ENCODE measurements at regions not wholly inside any gene's neighbourhood (a gene's known extent, or its start where the extent isn't known, plus 50 kb on each side); places are given as distances from the start of the nearest gene placed in this dataset.

- no peak for DNase-seq
These were observed 51.0 kb downstream of the FAT4 start for GRCh38 chr4:125365731-125366130.

DNA sequence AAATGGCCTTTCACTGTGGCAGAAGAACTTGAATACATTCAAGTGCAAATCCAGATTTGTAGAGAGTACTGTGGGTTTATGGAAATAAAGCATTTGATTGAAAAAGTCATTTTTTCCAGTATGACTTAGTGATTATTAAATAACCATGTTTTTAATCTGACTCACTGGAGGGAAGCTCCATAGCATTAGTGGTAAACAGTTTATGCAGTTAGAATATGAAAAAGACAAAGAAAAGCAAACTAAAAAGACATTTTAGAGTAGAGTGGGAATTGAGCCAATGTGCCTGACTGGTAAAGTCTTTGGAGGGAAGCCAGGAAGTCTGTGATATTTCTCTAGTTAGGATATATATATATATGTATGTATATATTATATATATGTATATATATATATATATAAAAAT lies 53.4 kb downstream of the FAT4 start:
- no peak for DNase-seq

DNA sequence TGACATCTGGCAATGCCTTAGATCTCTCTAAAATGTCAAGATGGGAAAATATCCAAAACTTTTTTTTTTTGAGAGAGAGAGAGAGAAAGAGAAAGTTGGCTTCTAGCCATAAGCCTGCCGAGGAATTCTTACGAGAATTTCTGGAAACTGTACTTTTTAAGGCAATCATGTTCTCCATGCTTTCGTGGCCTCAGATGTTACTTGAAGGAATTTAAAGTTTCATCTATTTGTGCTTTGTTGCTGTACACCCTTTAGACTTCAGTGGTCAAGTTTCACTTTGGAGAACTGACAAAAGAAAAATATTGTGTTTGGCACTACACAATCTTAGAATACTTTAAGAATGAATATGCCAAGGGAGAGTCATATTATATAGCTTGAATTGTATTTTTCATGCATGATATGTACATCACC lies 53.9 kb downstream of the FAT4 start:
- DNase-seq: no peak

DNA sequence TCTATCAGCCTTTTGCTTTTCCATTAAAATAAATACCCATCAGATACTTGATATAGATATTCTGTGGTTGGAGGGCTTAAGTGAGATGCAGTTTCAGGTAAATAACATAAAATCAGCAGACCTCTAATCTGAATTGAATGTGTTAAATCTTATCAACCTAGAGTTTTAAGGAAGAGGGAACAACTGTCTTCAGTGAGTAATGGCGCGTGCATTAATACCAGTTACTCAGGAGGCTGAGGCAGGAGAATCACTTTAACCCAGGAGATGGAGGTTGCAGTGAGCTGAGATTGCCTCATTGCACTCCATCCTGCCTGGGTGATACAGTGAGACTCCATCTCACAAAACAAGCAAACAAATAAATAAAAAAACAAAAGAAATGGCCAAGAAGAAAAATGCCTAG lies 54.3 kb downstream of the FAT4 start:
- no peak for DNase-seq

DNA sequence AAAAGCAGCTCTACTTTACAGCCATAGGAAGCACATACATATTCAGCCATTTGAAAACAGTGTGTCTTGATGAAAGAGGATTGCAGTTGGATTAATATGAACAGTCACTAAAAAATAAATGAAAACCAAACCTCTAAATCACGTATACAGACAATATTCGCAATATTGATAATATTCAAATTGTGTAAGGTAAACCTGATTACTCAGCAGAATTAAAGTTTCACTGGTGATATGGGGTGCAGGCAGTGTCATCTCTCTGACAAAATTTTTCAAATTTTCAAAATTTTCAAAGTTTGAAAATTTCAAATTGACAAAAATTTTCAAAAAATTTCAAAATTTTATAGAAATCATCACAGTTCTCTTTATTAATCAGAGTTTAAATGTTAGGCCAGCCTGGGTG lies 55.7 kb downstream of the FAT4 start:
- no peak for DNase-seq

DNA sequence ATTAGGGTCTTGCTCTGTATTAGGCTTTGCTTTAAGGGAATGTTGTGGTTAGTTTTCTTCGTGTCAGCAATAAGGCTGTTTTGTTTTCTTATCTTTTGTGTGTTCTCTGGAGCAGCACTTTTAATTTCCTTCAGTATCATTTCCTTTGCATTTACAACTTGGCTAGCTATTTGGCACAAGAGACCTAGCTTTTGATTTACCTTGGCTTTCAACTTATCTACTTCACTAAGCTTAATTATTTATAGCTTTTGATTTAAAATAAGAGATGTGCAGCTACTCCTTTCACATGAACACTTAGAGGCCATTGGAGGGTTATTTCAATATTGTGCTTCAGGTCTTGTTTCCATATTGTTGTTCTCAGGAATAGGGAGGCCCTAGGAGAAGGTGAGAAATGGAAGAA lies 68.2 kb downstream of the FAT4 start:
- DNase-seq: no peak

- no peak for DNase-seq
These were observed 73.0 kb downstream of the FAT4 start for GRCh38 chr4:125387770-125388169.

DNA sequence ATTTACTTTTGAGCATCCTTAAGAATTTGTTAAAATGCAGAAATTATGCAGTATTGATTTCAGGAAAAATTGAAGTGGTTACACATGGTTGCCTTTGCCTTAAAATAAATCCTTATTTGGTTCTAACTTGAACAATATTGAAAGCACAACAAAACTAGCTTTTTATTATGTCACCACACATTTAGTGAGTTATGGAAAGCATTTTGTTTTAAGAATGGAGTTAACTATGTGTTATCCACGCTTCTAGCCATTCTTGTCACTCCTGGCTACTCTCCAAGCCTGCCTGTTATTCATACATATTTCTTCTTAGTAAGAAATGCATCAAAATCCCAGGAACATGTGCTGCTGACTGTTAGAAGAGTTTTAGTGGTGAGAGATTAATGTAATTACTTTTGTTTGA lies 73.9 kb downstream of the FAT4 start:
- no peak for DNase-seq

DNA sequence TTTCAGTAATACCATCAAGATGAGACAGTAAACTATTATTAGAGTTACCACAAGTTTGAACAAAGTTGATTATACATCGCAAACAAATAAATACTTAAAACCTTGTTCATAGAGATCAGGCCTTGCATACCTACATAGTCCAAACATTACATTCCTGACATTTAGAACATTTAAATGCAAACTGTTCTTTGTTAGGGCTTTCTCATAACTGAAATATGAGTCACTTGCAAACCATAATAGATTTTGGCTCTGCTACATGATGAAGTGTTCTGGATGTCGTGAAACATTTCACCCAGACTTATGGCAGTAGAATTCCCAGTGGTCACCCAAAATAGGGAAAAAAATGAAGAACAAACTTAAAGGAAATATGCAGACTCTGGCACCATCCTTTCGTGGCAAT lies 75.0 kb downstream of the FAT4 start:
- DNase-seq: no peak

DNA sequence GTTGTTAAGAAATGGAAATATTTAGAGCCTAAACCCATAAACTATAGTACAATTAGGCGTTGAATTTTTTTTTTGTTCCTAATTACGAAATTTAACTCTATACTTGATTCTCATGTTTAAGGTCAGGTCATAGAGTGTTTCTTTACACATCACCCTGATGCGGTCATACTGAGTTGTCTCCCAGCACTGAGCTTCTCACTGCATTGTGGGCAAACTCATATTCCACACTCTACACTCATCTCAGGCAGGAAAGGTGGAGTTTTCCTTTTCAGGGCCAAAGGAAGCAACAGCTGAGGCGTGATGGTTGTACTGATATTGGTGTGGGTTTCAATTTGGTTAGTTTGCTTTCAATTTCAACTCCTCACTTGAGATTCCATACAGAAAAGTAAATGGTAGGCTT lies 75.4 kb downstream of the FAT4 start:
- no peak for DNase-seq

DNA sequence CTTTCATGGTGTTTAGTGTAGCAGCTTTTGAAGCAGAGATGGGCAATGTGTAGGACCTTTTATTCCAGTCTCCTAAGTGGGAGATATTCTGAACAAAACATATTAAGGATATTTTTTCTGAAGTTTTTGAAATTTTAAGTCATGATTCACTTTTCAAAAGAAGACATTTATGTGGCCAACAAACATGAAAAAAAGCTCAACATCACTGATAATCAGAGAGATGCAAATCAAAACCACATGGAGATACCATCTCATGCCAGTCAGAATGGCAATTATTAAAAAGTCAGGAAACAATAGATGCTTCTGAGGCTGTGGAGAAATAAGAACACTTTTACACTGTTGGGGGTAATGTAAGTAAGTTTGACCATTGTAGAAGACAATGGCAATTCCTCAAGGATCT lies 76.0 kb downstream of the FAT4 start:
- no peak for DNase-seq

DNA sequence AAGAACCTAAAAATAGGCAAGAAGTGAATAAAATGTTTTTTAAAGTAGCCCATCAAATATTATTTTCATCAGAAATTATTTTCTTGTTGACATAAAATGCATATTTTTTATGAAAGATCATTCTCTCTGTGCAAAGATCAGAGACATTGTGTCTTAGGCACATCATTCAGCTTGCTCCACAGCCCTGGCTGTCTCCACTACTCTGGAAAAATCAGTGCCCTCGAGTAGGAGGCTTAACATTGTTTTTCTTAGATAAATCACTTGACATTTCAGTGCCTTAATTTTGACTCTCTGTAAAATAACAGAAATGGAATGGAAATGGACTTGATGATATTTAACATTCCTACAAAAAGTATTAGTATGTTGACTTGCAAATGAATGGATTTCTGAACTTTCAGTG lies 77.9 kb downstream of the FAT4 start:
- no peak for DNase-seq

GRCh38 chr4:125393825-125394224 lies 79.1 kb downstream of the FAT4 start:
- DNase-seq: no peak

- no peak for DNase-seq
These were observed 82.5 kb downstream of the FAT4 start for GRCh38 chr4:125397226-125397625.

DNA sequence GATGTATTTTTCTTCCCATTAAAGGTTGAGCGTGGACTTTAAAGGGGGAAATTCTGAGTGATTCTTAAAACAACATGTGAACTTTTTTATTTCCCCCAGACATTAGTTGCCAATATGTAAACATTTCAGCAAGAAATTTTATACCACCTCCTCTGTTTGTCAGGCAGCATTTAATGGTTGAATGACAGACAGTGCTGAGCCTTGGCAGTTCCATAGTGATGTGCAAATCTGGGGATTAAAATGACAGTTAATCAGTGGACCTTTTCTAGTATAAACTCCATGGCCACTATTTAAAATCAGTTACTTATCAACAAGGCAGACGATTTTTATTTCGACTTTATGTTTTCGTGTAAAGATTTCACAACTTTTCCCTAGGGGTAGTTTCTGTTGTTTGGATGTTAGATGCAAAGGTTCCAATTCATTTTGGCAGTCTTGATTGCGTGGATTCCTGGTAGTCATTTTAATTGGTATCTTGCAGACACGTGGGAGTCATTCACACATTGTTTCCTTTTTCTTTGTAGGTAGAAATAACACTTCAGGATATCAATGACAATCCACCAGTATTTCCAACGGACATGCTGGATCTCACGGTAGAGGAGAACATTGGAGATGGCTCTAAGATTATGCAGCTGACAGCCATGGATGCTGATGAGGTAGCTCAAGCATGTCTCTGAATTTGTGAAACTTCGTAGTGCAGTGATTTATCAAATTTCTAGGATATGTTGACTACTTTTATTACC lies 83.7 kb downstream of the FAT4 start:
- DNase-seq: no peak

DNA sequence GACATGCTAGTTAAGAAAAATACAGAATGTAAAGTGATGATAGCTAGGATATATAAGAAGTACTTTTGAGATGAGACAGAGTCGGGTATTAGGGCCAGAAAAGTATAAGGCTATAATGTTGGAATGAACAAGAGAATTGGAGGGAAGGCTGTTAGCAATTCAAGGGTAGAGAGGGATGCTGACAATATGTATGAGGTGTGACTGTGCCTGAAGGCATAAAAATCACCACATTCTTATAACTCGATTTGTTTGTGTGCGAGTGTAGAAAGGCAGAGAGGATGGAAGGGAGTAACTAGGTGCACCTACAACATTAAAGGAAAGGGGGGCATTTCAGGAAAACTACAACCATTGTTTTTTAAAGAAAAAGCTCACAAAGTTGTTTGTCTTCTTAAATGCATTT lies 86.0 kb downstream of the FAT4 start:
- DNase-seq: no peak

- DNase-seq: no peak
These were observed 87.0 kb downstream of the FAT4 start for GRCh38 chr4:125401784-125402183.

- peak in 1 of 2 experiments; percentile 0 for DNase-seq
These were observed 105.8 kb downstream of the FAT4 start for GRCh38 chr4:125420526-125420925.

- DNase-seq: no peak
These were observed 106.8 kb downstream of the FAT4 start for GRCh38 chr4:125421547-125421946.

DNA sequence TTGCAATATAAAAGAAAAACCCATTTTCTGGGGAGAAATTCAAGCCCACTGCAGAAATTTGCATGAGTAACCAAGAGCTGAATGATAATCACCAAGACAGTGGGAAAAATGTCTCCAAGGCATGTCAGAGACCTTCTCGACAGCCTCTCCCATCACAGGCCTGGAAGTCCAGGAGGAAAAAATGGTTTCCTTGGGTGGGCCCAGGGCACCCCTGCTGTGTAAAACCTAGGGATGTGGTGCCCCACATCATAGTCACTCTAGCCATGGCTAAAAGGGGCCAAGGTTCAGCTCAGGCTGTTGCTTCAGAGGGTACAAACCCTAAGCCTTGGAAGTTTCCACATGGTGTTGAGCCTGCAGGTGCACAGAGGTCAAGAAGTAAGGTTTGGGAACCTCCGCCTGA lies 108.4 kb downstream of the FAT4 start:
- DNase-seq: no peak

GRCh38 chr4:125428832-125429231 lies 114.1 kb downstream of the FAT4 start:
- DNase-seq: no peak

GRCh38 chr4:125430086-125430485 lies 115.3 kb downstream of the FAT4 start:
- no peak for DNase-seq

- no peak for DNase-seq
These were observed 117.3 kb downstream of the FAT4 start for GRCh38 chr4:125432078-125432477.

DNA sequence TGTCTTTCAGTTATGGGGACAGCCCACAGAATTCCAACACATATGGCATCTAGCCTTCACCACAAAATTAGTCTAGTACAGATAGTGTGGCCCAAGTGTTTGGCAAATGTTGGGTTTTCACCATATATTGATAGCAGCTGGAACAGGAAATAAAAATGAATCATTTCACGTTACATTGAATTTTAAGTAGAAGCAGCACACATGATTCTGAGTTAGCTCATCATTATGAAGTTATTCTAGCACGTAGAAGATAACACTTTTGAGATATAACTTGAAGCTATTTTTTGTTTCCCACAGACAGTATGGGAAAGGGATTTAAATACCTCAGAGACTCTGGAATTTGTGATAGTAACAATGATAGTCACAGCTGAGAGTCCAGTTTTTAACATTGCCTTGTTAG lies 118.7 kb downstream of the FAT4 start:
- DNase-seq: no peak

GRCh38 chr4:125434136-125434535 lies 119.4 kb downstream of the FAT4 start:
- DNase-seq: no peak

DNA sequence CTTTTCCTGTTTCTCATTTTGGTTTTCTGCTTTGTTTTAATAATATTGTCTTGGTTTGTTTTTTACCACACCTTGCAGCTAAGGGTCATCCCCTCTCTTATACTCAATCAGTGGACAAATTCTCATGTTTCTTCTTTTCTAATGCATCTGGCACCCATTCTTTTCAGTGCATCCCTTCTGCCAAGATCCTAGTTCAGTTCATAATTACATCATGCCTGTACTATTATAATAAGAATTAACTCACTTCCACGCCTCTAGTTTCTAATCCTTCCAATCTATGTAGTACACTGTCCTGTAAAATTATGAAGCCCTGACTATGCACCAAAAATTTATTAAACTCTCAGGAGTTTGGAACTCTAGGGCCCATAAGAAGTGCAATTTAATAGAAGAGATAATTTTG lies 126.1 kb downstream of the FAT4 start:
- DNase-seq: no peak

Measured in NCI-H2081 (cell line).